Right ventricle myocardium inferior (tissue), 1 donor: ENCODE measurements at regions not wholly inside any gene's neighbourhood (a gene's known extent, or its start where the extent isn't known, plus 50 kb on each side); places are given as distances from the start of the nearest gene placed in this dataset.

Source experiments
- ATAC-seq: fragments of 200-7000 bp; cut with Tn5 transposase; one replicate; pipeline ENCODE4 v1.9.1; 2020; ENCODE audit warnings: mild to moderate bottlenecking, moderate library complexity
- DNase-seq: peaks from one replicate; pipeline ENCODE4 v3.0.0; 2021; ENCODE audit errors: missing footprints
- intact Hi-C: fragments of 100-400 bp; cut with DNase I; formaldehyde crosslinking; loops from one replicate; pipeline ENCODE4 v1.11.0; 2022
- donor health status: DM: no; HTN: yes; CAD: no; lungs with severe emphysema.

- ATAC-seq (no peak), DNase-seq (no peak)
- intact Hi-C loops, result no loop called here
Observed at GRCh38 chrX:45980726-45981125, 564.5 kb downstream of the ZNF674 start.

- no peak for ATAC-seq
- intact Hi-C loops, result no loop called here
Observed at GRCh38 chrX:45975633-45976032, 569.6 kb downstream of the ZNF674 start.

GRCh38 chrX:45972636-45973035, 572.6 kb downstream of the ZNF674 start:
- no peak for ATAC-seq
- no peak for DNase-seq
- intact Hi-C loops, result no loop called here

More at GRCh38 chrX:45975633-45976032, 569.6 kb downstream of the ZNF674 start:
- no peak for DNase-seq

- intact Hi-C loops, result no loop called here
- no peak for DNase-seq
- no peak for ATAC-seq
Observed at GRCh38 chrX:45959567-45959966, 585.7 kb downstream of the ZNF674 start.

GRCh38 chrX:45956191-45956870, 588.9 kb downstream of the ZNF674 start:
- intact Hi-C loops, result no loop called here
- DNase-seq (no peak), ATAC-seq (no peak)

GRCh38 chrX:45955661-45956060, 589.6 kb downstream of the ZNF674 start:
- DNase-seq (no peak), ATAC-seq (no peak)
- intact Hi-C loops, result no loop called here

GRCh38 chrX:45954026-45954425, 591.2 kb downstream of the ZNF674 start:
- intact Hi-C loops, result no loop called here
- ATAC-seq (no peak), DNase-seq (no peak)

- no peak for ATAC-seq
- intact Hi-C loops, result no loop called here
- no peak for DNase-seq
Observed at GRCh38 chrX:45952030-45952429, 593.2 kb downstream of the ZNF674 start.

- DNase-seq (no peak), ATAC-seq (no peak)
- intact Hi-C loops, result no loop called here
Observed at GRCh38 chrX:45935408-45935807, 609.8 kb downstream of the ZNF674 start.

- intact Hi-C loops, result no loop called here
- ATAC-seq (no peak), DNase-seq (no peak)
Observed at GRCh38 chrX:45912316-45912715, 632.9 kb downstream of the ZNF674 start.

- intact Hi-C loops, result no loop called here
- no peak for DNase-seq
- ATAC-seq, result no peak
Observed at GRCh38 chrX:45907786-45908185, 637.4 kb downstream of the ZNF674 start.

- ATAC-seq, result no peak
- DNase-seq, result no peak
- intact Hi-C loops, result no loop called here
Observed at GRCh38 chrX:45903781-45904201, 641.4 kb downstream of the ZNF674 start.

- intact Hi-C loops, result no loop called here
- no peak for ATAC-seq
- DNase-seq, result no peak
Observed at GRCh38 chrX:45900766-45901615, 644.2 kb downstream of the ZNF674 start.

- DNase-seq, result no peak
- intact Hi-C loops, result no loop called here
- ATAC-seq, result no peak
Observed at GRCh38 chrX:45894864-45895645, 650.2 kb downstream of the ZNF674 start.

GRCh38 chrX:45889471-45889870, 655.8 kb downstream of the ZNF674 start:
- ATAC-seq (no peak), DNase-seq (no peak)
- intact Hi-C loops, result no loop called here

GRCh38 chrX:45888518-45888917, 656.7 kb downstream of the ZNF674 start:
- ATAC-seq (no peak), DNase-seq (no peak)
- intact Hi-C loops, result no loop called here

- DNase-seq (no peak), ATAC-seq (no peak)
- intact Hi-C loops, result no loop called here
Observed at GRCh38 chrX:45885931-45886330, 659.3 kb downstream of the ZNF674 start.

GRCh38 chrX:45879512-45879911, 665.7 kb downstream of the ZNF674 start:
- DNase-seq (no peak), ATAC-seq (no peak)
- intact Hi-C loops, result no loop called here

- ATAC-seq (no peak), DNase-seq (no peak)
- intact Hi-C loops, result no loop called here
Observed at GRCh38 chrX:45876206-45876605, 669.0 kb downstream of the ZNF674 start.

- intact Hi-C loops, result no loop called here
- ATAC-seq (no peak), DNase-seq (no peak)
Observed at GRCh38 chrX:45873781-45874180, 671.4 kb downstream of the ZNF674 start.
